Left lobe of liver (tissue), 2 donors: ENCODE measurements at regions not wholly inside any gene's neighbourhood (a gene's known extent, or its start where the extent isn't known, plus 50 kb on each side); places are given as distances from the start of the nearest gene placed in this dataset.

Experiments used
- ATAC-seq: fragments of 200-7000 bp; cut with Tn5 transposase; one replicate; pipeline ENCODE4 v1.9.1; 2020; ENCODE audit warnings: mild to moderate bottlenecking, moderate library complexity
- DNase-seq: peaks from one replicate; pipeline ENCODE4 v3.0.0-alpha.2; 2020; ENCODE audit warnings: low spot score
- donor health status: DM: no; HTN: no; CAD: no; lungs with moderate emphysema.
- donor health status: DM: no; HTN: yes; CAD: no.

- ATAC-seq (no peak), DNase-seq (no peak)
Observed at GRCh38 chr12:100675432-100675831, 101.9 kb downstream of the GAS2L3 start.

DNA sequence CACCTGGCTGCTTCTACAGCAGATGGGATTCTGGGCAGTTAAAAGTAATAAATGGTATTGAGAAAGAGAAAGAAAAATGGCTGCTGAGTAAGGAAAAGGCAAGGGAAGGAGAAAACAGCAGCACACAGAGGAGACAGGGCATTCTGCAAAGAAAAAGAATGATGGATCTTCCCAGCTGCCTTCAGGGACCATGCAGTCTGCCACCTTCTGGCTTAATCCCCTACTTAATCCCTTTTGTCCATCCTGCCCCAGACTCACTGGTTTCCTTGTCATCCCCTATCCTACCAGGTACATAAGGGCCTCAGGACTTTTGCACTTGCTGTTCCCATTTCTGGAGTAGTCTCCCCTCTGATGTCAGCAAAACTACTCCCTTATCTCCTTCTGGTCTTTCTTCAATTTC lies 107.6 kb downstream of the GAS2L3 start:
- ATAC-seq, result no peak

GRCh38 chr12:100682178-100682577 lies 108.7 kb downstream of the GAS2L3 start:
- ATAC-seq (no peak), DNase-seq (no peak)

More for the DNA sequence above, 107.6 kb downstream of the GAS2L3 start:
- no peak for DNase-seq

DNA sequence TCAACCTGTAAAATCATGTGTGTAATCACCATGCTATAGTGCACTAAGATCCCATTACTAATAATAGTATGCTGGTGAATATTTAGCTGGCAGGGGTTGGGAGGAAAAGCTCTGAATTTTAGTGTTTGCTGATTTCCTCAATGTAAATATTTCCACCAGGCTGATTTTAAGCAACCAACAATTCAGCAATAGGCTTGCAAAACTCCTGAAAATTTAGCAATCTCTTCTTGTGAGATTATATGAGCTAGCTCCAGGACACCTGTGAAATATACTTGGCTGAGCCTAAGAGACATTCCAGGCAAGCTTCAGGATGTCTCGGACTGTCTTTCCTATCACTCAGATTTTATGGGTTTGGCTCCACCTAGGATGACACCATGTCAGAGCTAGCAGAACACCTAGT lies 106.9 kb upstream of the ANO4 start:
- DNase-seq (no peak), ATAC-seq (peak; percentile 60)

DNA sequence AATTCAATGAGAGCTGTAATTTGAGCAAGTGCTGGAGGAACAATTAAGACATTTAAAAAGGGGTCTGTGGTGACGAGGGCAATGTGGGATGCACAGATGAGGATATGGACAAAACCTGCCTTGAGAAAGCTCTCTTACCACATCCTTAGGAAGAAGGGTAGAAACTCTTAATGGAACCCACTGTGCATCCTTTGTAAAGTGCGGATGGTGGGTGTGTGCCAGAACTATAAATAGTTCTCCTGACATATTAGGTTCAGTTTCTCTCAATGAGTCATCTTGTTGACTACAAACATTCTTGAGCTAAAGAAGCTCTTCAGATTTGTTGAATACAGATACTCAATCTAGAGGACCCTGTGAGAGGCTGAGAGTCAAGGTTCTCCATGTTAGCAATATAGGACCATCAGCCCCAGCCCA lies 106.1 kb upstream of the ANO4 start:
- no peak for DNase-seq
- no peak for ATAC-seq

GRCh38 chr12:100692502-100692901 lies 102.1 kb upstream of the ANO4 start:
- ATAC-seq, result no peak
- no peak for DNase-seq

DNA sequence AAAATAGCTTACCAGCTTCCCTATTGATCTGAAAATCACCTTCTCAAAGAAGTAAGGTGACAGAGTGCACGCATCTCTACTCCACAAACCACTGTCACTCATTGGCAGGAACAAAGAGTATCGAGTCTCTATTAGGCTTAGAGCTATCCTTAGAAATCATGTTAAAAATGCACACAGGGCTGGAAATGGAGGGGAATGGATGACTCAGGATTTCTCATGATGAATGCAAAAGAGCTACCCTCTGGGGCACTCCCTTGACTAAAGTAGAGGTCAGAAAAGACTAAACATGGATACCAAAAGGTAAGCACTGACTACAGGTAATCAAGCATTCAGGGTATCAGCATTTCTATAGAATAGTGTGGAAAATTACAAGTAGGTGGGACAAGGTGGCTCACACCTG lies 96.1 kb upstream of the ANO4 start:
- ATAC-seq (no peak), DNase-seq (no peak)

GRCh38 chr12:100699209-100699608 lies 95.4 kb upstream of the ANO4 start:
- DNase-seq (no peak), ATAC-seq (no peak)

GRCh38 chr12:100703337-100703736 lies 91.2 kb upstream of the ANO4 start:
- DNase-seq, result no peak
- no peak for ATAC-seq

DNA sequence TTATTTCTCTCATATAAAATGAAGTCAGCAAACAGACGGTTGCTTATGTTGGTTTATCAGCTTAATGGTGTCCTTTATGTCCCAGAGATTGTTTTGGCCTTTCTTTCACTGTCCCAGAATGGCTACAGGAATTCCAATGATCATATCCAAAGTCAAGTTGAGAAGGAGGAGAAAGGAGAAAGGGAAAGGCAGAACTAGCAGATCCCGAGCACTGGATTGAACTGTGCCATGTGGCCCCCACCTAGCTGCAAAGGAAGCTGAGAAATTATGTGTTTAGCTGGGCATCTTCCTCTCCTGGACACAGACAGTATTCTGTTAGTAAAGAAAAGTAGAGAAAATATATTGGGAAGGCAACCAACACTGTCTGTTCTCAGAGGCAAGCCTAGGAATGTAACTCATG lies 90.7 kb upstream of the ANO4 start:
- no peak for DNase-seq
- ATAC-seq, result no peak

- DNase-seq (no peak), ATAC-seq (no peak)
Observed at GRCh38 chr12:100706033-100706432, 88.5 kb upstream of the ANO4 start.

GRCh38 chr12:100708591-100708990 lies 86.0 kb upstream of the ANO4 start:
- no peak for ATAC-seq
- DNase-seq, result no peak

DNA sequence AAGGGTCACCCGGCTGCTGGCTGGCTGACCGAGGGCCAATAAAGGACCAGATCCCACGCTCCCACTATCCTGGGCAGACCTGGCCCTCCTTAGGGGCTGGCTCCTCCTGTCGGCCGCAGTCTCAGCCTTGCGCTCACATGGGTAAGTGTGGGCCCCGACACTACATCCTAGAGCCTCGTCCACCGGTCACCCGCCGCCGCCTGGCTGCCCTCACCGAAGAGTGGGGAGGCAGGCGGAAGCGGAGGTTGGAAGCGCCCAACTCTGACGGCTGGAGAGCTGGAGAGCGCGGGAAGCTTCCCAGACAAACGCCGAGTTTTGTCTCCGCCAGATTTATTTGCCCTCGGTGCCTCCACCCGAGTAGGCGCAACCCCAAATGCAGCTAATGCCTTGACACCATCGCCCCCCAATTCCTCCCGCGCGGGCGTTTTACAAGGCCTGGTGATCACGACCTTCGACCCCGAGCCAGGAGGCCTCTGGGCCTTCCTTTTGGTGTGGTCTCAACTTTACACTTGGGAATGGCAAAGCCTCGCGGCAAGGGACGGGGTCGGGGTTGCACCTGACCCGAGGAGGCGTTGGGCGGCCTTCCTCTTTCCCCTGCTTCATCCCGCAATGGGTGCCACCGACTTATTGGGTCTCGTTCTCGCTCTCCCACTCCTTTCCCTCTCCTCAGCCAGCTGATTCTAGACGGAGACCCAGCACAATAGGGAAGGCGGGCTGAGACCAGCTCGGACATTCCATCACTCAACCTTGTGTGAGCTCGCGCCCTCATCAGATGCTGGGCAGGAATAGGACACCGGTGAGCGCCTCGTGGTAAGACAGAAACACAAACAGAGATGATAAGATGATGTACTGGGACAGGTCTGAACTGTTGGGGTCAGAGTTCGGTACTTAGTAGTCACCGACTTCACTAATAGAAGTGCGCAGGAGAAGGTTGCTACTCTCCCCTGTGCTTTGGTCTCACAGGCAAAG lies 78.3 kb upstream of the ANO4 start:
- peak; percentile 37 for ATAC-seq
- DNase-seq, result no peak

DNA sequence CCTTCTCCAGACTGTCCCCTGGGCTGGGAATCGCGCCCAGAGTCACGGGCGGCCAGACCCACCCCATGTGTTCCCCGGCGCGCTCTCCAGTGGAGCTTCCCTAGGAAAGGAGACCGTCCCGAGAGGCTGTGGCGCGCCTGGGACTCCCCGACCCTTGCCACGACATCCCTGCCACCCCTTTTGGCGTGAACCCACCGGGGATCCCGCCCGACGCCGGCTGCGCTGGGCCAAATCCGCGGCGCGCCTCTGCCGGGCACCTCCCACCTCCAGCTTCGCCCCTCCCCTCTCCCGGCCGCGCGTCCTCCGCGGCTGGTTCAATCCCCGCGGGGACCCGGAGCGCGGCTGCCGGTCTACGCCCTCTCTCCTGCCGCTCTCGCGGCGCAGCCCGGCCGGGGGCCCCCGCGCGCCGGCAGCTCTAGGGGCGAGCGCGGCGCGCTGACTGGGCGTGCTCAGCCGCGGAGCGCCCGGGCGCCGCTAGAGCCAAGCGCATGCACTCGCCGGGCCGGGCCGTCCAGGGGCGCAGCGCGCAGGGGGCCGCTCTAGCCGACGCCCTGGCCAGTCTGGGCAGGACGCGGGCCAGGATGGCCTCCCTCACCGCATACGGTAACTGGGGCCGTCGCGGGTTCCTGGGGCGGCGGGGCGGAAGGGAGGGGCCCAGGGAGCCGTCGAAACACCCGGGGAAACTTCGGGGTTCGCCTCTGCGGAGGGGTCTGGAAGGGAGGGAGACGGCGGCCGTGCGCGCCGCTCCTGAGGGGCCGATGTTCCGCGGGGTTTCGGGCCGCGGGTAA lies 77.4 kb upstream of the ANO4 start:
- DNase-seq (no peak), ATAC-seq (peak; percentile 52)

- no peak for DNase-seq
- no peak for ATAC-seq
Observed at GRCh38 chr12:100717733-100718067, 76.9 kb upstream of the ANO4 start.

DNA sequence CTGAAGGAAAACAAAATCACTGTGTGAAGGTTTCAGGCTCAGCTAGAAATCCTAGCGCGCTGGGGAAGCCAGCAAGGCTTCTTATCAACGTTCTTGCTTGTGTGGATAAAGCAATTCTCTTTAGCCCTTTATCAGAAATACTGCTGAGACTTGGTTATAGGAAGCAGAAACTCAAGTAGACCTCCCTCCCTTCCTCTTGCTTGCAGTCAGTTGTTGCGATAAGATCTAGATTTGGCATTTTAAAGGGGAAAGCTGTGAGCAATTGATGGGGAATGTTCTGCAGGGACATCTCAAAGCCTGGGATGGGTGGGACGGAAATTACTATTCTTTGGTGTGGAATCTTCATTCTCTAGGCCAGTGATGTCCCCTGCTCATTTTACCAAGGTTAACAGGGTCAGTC lies 76.4 kb upstream of the ANO4 start:
- no peak for ATAC-seq
- no peak for DNase-seq

GRCh38 chr12:100720016-100720654 lies 74.4 kb upstream of the ANO4 start:
- ATAC-seq, result no peak

GRCh38 chr12:100721169-100721568 lies 73.4 kb upstream of the ANO4 start:
- ATAC-seq, result no peak

More at GRCh38 chr12:100720016-100720654, 74.4 kb upstream of the ANO4 start:
- no peak for DNase-seq

DNA sequence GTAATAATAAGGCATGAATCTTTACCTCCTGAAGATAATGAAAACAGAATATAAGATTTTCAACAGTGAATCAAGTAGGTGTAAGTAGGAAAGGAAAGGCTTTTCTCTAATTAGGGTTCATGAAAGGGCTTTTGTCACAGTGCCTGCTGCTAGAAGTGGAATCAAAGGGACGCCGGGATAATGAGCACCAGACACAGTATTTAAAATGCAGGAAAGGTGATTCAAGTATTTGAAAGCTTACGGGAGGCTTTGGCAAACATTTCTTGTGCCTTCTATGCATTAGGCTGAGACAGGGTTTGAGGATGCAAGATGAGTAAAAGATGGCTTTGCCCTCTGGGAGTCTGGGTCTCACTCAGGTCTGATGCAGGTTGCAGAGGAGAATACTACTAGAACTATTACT lies 70.5 kb upstream of the ANO4 start:
- ATAC-seq (no peak), DNase-seq (no peak)

More at GRCh38 chr12:100721169-100721568, 73.4 kb upstream of the ANO4 start:
- no peak for DNase-seq

GRCh38 chr12:100733817-100734593 lies 60.6 kb upstream of the ANO4 start:
- DNase-seq (no peak), ATAC-seq (peak; percentile 76)

- ATAC-seq, result no peak
Observed at GRCh38 chr12:100737168-100737567, 57.4 kb upstream of the ANO4 start.

More at GRCh38 chr12:100737168-100737567, 57.4 kb upstream of the ANO4 start:
- no peak for DNase-seq
